Astrocyte of the spinal cord (primary cell): ENCODE measurements at regions not wholly inside any gene's neighbourhood (a gene's known extent, or its start where the extent isn't known, plus 50 kb on each side); places are given as distances from the start of the nearest gene placed in this dataset.

ENCODE experiments used
- DNase-seq: peaks from one replicate; pipeline ENCODE4 v3.0.0; 2011; ENCODE audit warnings: low read depth, low spot score
- H3K4me3 ChIP-seq: 2 replicates; pipeline ENCODE4 v1.5.1; 2011; ENCODE audit warnings: low read depth, mild to moderate bottlenecking, low read length, moderate library complexity
- in situ Hi-C: cut with HindIII; loops from 2 replicates; pipeline ENCODE4 v1.10.0; 2017; ENCODE audit warnings: low sequenced_read_pairs
- TF ChIP-seq, protein P1 (sequence below): IDR thresholded peaks from 2 replicates; pipeline ENCODE4 v1.5.1; 2012; ENCODE audit warnings: low read depth, mild to moderate bottlenecking, low read length, inconsistent platforms

DNA sequence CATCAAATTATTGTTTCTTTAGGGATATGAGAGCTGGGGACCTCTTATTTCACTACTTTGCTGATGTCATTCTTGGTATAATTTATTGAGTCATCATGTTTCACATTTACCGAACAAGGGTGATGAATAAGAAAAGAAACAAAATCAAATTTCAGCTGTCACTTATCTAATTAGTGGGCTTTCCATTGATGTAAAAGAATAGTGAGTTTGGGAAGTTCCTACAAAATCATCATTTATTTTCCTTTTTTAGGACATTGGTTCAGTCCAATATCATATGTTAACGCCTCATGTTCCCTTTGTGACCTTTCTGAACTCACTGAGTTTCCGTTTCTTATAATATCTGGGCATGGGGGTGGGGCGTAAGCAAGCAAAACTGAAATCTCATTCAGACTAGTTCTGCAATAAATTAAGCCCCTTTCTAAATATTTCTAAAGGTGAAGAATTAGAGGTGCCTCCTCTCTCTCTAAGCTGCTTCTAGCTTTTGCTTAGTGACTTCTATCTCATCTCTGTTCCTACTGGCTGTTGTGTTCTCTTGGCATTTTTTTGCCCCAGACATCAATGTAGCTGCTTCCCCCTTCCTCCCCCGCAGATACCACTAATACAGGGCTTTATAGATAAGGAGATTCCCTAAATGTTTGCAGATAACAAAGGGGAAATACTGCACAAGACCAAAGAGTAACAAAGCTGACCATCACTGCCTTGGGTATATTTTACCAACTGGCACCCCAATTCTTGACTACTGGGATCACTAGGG, 238.0 kb upstream of the CTNNB1 start:
- TF ChIP-seq, protein P1, sequence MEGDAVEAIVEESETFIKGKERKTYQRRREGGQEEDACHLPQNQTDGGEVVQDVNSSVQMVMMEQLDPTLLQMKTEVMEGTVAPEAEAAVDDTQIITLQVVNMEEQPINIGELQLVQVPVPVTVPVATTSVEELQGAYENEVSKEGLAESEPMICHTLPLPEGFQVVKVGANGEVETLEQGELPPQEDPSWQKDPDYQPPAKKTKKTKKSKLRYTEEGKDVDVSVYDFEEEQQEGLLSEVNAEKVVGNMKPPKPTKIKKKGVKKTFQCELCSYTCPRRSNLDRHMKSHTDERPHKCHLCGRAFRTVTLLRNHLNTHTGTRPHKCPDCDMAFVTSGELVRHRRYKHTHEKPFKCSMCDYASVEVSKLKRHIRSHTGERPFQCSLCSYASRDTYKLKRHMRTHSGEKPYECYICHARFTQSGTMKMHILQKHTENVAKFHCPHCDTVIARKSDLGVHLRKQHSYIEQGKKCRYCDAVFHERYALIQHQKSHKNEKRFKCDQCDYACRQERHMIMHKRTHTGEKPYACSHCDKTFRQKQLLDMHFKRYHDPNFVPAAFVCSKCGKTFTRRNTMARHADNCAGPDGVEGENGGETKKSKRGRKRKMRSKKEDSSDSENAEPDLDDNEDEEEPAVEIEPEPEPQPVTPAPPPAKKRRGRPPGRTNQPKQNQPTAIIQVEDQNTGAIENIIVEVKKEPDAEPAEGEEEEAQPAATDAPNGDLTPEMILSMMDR = no peak
- H3K4me3 ChIP-seq = no peak overlapping the region
- no peak for DNase-seq
- in situ Hi-C loops = no loop called here

DNA sequence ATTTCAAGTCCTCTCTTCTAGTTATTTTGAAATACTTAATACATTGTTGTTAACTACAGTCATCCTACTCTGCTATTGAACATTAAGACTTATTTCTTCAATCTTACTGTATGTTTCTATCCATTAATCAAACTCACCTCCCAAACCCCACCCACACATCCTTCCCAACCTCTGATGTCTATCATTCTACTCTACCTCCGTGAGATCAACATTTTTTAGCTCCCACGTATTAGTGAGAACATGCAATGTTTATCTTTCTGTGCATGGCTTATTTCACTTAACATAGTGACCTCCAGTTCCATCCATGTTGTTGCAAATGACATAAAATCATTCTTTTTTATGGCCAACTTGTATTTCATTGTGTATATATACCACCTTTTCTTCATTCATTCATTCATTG, 236.6 kb upstream of the CTNNB1 start:
- in situ Hi-C loops = no loop called here
- TF ChIP-seq, protein P1 = no peak
- no peak overlapping the region for H3K4me3 ChIP-seq
- no peak for DNase-seq

DNA sequence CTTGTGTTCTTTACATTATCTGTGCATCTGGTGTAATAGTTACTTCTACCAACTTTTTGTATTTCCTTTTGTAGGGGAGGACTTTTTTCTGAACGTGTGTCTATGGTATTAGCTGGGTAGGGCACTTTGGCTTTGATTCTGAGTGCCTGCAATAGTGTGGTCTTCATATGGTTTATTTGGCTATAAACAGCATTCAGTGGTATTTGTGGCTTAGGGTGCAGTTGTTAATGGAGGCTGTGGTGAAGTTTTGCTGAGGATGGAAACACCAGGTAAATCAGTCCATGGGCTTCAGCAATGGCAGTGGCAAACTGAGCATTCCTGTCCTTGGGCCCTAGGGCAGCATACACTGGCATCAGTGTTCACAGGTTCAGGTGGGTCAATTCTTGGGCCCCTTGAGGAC, 230.6 kb upstream of the CTNNB1 start:
- TF ChIP-seq, protein P1 = no peak
- peak; percentile 18 for DNase-seq
- H3K4me3 ChIP-seq = no peak overlapping the region
- in situ Hi-C loops = no loop called here

DNA sequence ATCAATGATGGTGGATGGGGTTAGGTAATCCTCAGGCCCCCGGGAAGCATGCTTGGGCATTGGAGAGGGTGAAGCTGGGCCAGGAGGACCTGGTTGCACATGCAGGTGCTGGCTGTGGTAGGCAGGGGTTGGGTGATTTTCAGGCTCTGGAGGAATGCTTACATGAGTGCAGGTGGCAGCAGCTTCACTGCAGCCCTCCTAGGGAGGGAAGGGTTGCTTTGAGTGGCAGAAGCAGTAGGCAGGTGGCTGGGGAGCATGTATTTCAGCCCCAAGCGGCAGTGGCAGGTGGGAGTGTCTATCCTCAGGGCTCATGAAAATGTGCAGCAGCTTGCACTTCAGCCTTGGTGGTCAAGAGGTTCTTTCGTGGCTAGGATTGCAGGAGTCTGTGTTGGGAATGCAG, 230.0 kb upstream of the CTNNB1 start:
- in situ Hi-C loops = no loop called here
- TF ChIP-seq, protein P1 = no peak
- H3K4me3 ChIP-seq = no peak overlapping the region
- DNase-seq = no peak

DNA sequence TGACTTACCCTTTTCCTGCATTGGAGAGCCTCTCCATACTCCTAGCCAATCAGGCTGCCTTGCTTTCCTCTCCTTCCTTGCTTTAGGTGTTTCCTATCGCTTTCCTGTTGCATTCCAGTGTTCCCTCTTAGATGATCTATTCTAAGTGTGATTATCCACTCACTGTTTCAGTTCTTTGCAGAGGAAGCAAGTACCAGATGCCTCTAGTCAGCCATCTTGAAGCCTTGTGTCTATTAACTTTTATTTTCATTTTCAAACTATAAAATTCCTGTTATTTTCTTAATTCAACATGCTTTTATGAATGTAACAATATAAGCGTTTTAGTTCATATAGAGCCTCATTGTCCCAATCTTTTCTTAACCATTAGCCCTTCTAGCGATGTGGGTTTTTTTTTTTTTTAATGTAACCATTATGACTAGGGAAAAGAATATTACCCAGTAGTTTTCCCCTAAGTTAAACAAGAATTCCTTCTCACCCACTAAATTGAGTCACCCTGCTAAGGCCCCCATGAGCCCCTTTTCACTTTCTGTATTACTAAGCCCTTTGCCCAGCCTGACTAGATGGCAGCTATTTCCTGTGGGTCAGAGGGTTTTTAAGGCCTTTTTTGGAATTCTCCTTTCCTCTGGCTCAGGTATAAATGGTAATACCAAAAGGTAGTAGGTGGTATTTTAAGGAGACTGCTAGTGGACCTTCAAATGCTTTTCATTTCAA, 229.4 kb upstream of the CTNNB1 start:
- no peak overlapping the region for H3K4me3 ChIP-seq
- no peak for DNase-seq
- in situ Hi-C loops = no loop called here
- TF ChIP-seq, protein P1 = no peak

DNA sequence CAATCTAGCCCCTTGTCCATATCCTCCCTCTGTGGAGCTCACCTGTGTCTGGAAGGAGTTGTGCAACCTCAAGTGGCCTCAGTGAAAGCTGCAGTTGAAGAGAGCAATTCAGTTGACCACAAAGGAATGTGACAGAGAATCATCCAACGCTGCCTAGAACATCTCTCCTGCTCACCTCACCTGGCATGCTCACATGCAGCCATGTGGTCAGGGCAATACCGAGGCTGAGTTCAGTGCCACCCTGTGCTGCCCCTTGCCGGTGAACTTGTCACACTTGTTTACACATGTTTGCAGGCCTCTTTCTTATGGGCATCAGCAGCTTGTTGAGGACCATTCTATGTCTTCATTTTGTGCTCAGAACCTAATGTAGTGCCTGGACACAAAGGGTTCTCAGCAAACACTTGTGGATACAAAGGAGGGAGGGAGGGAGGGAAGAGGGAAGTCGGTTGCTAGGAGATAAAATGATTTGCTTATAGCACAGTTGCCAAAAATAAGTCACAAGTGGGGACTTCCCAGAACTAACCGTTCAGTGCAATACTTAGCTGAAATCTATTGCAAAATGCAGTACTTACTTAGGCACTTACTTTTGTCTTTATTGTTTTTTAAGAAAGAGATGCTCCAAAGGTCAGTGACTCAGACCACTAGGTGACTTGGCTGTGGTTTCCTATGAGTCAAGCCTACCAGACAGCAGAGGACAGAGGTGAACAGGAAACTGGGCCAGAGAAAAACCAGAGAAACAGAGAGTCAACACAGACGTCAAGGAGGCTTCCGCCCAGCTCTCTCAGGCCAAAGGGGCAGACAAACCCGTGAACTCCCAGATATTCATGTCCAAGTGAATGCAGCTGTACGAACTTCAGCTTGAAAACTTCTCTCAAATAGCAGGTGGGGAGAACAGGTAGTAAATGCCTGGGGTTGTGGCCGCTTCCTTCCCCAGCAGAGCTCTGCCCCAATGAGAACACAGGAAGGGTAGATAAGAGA, 227.8 kb upstream of the CTNNB1 start:
- peak; percentile 99 for DNase-seq
- TF ChIP-seq, protein P1 = peak; percentile 10
- H3K4me3 ChIP-seq = no peak overlapping the region
- in situ Hi-C loops = no loop called here
